Liver (tissue), 2 donors: ENCODE measurements at regions not wholly inside any gene's neighbourhood (a gene's known extent, or its start where the extent isn't known, plus 50 kb on each side); places are given as distances from the start of the nearest gene placed in this dataset.

Experiments
- YY1 ChIP-seq: IDR thresholded peaks from 2 replicates; pipeline ENCODE4 v1.6.1; 2016; ENCODE audit warnings: antibody characterized with exemption, mild to moderate bottlenecking
- TF ChIP-seq, protein P1 (sequence below): fragments of 150-350 bp; IDR thresholded peaks from 2 replicates; pipeline ENCODE4 v1.5.1; 2017; ENCODE audit warnings: improper control_type of control experiment, low read depth, low read length; ENCODE audit not compliant: missing input control
- donor health status: healthy.

DNA sequence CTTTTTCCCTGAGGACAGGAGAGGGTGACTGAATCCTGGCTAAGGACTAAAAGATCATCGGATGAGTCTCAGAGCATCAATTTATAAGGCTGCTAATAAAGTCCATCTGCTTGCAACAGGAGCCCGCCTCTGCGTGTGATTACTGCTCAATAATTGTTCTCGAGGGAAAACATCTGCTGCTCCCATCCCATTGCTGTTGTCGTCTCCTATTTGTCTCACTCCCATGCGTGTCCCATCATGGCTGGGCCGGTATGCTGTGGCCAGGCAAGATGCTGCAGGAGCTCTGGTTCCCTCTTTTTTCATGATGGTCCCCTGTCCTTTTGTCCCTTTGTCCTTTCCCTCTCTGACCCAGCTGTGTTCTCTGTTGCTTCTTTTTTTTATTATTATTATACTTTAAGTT lies 121.2 kb downstream of the SPATA19 start:
- TF ChIP-seq YY1: no peak
- TF ChIP-seq, protein P1, sequence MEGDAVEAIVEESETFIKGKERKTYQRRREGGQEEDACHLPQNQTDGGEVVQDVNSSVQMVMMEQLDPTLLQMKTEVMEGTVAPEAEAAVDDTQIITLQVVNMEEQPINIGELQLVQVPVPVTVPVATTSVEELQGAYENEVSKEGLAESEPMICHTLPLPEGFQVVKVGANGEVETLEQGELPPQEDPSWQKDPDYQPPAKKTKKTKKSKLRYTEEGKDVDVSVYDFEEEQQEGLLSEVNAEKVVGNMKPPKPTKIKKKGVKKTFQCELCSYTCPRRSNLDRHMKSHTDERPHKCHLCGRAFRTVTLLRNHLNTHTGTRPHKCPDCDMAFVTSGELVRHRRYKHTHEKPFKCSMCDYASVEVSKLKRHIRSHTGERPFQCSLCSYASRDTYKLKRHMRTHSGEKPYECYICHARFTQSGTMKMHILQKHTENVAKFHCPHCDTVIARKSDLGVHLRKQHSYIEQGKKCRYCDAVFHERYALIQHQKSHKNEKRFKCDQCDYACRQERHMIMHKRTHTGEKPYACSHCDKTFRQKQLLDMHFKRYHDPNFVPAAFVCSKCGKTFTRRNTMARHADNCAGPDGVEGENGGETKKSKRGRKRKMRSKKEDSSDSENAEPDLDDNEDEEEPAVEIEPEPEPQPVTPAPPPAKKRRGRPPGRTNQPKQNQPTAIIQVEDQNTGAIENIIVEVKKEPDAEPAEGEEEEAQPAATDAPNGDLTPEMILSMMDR: no peak
